ENCODE measurements at regions not wholly inside any gene's neighbourhood (a gene's known extent, or its start where the extent isn't known, plus 50 kb on each side); places are given as distances from the start of the nearest gene placed in this dataset.

- DNase-seq (ENCODE audit: low read depth) (no peak), FAIRE-seq (no peak)
- H3K9me3 Mint-ChIP-seq (ENCODE audit: unreplicated experiment) = peaks cover 2% of the 10 kb centered on the region
- peaks cover 16% of the 10 kb centered on the region for H3K4me1 ChIP-seq (ENCODE audit: insufficient read depth, low read length)
- no peaks in the 10 kb centered on the region for H4K20me1 ChIP-seq (ENCODE audit: insufficient read depth, low read length)
- no peak overlapping the region for H3K27ac Mint-ChIP-seq (ENCODE audit: unreplicated experiment)
- H3K4me2 ChIP-seq (ENCODE audit: low read length) = no peak overlapping the region
- H3K4me3 Mint-ChIP-seq (ENCODE audit: unreplicated experiment) = no peak overlapping the region
- no peaks in the 10 kb centered on the region for H3K79me2 ChIP-seq (ENCODE audit: insufficient read depth, low read length)
- H3K4me3 ChIP-seq (ENCODE audit: insufficient read depth, low read depth, low read length) = no peak overlapping the region
- no peaks in the 10 kb centered on the region for H3K27me3 Mint-ChIP-seq (ENCODE audit: low read depth, unreplicated experiment)
- no peak overlapping the region for H3K9ac ChIP-seq (ENCODE audit: low read length)
- H3K27ac ChIP-seq (ENCODE audit: low read depth, low read length) = no peak overlapping the region
- TF ChIP-seq EZH2 (IDR thresholded peaks at IDR 0.05; ENCODE audit: insufficient read depth, low read length) (no peak), CTCF (IDR thresholded peaks at IDR 0.05; ENCODE audit: insufficient read depth, low read depth, low read length) (no peak)
- H3K4me1 Mint-ChIP-seq (ENCODE audit: low read depth, unreplicated experiment) = peaks cover 37% of the 10 kb centered on the region
- no peaks in the 10 kb centered on the region for H3K9me3 ChIP-seq (ENCODE audit: insufficient read depth, low read depth, low read length)
- no peaks in the 10 kb centered on the region for H3K36me3 Mint-ChIP-seq (ENCODE audit: low read depth, unreplicated experiment)
- H3K27me3 ChIP-seq (ENCODE audit: insufficient read depth, low read length) = no peaks in the 10 kb centered on the region
- no peaks in the 10 kb centered on the region for H3K36me3 ChIP-seq (ENCODE audit: insufficient read depth, low read length)
- no peak overlapping the region for H2AFZ ChIP-seq (ENCODE audit: low read depth, low read length)
Observed at GRCh38 chr18:55903911-55904310, 315.9 kb upstream of the TCF4 start.

GRCh38 chr18:55900380-55900779, 312.4 kb upstream of the TCF4 start:
- no peaks in the 10 kb centered on the region for H4K20me1 ChIP-seq (ENCODE audit: insufficient read depth, low read length)
- no peaks in the 10 kb centered on the region for H3K27me3 ChIP-seq (ENCODE audit: insufficient read depth, low read length)
- DNase-seq (ENCODE audit: low read depth) (peak; percentile 88), FAIRE-seq (peak; percentile 56)
- Mint-ChIP-seq H3K9me3 (ENCODE audit: unreplicated experiment) (peaks cover 2% of the 10 kb centered on the region), H3K4me1 (ENCODE audit: low read depth, unreplicated experiment) (peaks cover 15% of the 10 kb centered on the region), H3K36me3 (ENCODE audit: low read depth, unreplicated experiment) (no peaks in the 10 kb centered on the region), H3K27ac (ENCODE audit: unreplicated experiment) (peak overlapping the region; percentile 60), H3K4me3 (ENCODE audit: unreplicated experiment) (no peak overlapping the region), H3K27me3 (ENCODE audit: low read depth, unreplicated experiment) (no peaks in the 10 kb centered on the region)
- H2AFZ ChIP-seq (ENCODE audit: low read depth, low read length) = no peak overlapping the region
- TF ChIP-seq EZH2 (IDR thresholded peaks at IDR 0.05; ENCODE audit: insufficient read depth, low read length) (no peak), CTCF (IDR thresholded peaks at IDR 0.05; ENCODE audit: insufficient read depth, low read depth, low read length) (no peak)
- H3K4me2 ChIP-seq (ENCODE audit: low read length) = peak overlapping the region; percentile 64
- H3K4me3 ChIP-seq (ENCODE audit: insufficient read depth, low read depth, low read length) = no peak overlapping the region
- H3K9me3 ChIP-seq (ENCODE audit: insufficient read depth, low read depth, low read length) = no peaks in the 10 kb centered on the region
- H3K4me1 ChIP-seq (ENCODE audit: insufficient read depth, low read length) = peaks cover 12% of the 10 kb centered on the region
- H3K36me3 ChIP-seq (ENCODE audit: insufficient read depth, low read length) = no peaks in the 10 kb centered on the region
- no peak overlapping the region for H3K9ac ChIP-seq (ENCODE audit: low read length)
- no peak overlapping the region for H3K27ac ChIP-seq (ENCODE audit: low read depth, low read length)
- no peaks in the 10 kb centered on the region for H3K79me2 ChIP-seq (ENCODE audit: insufficient read depth, low read length)

GRCh38 chr18:55897091-55897689, 309.2 kb upstream of the TCF4 start:
- no peak overlapping the region for H2AFZ ChIP-seq (ENCODE audit: low read depth, low read length)

More at GRCh38 chr18:55897091-55897689, 309.2 kb upstream of the TCF4 start:
- DNase-seq (ENCODE audit: low read depth) (no peak), FAIRE-seq (no peak)
- Mint-ChIP-seq H3K9me3 (ENCODE audit: unreplicated experiment) (no peaks in the 10 kb centered on the region), H3K36me3 (ENCODE audit: low read depth, unreplicated experiment) (no peaks in the 10 kb centered on the region), H3K4me3 (ENCODE audit: unreplicated experiment) (no peak overlapping the region), H3K27me3 (ENCODE audit: low read depth, unreplicated experiment) (no peaks in the 10 kb centered on the region), H3K4me1 (ENCODE audit: low read depth, unreplicated experiment) (peaks cover 15% of the 10 kb centered on the region), H3K27ac (ENCODE audit: unreplicated experiment) (no peak overlapping the region)
- Histone ChIP-seq H3K4me3 (ENCODE audit: insufficient read depth, low read depth, low read length) (no peak overlapping the region), H3K36me3 (ENCODE audit: insufficient read depth, low read length) (no peaks in the 10 kb centered on the region), H3K4me1 (ENCODE audit: insufficient read depth, low read length) (peaks cover 12% of the 10 kb centered on the region), H3K27ac (ENCODE audit: low read depth, low read length) (no peak overlapping the region), H3K27me3 (ENCODE audit: insufficient read depth, low read length) (no peaks in the 10 kb centered on the region), H4K20me1 (ENCODE audit: insufficient read depth, low read length) (no peaks in the 10 kb centered on the region), H3K4me2 (ENCODE audit: low read length) (no peak overlapping the region), H3K9ac (ENCODE audit: low read length) (no peak overlapping the region), H3K9me3 (ENCODE audit: insufficient read depth, low read depth, low read length) (no peaks in the 10 kb centered on the region), H3K79me2 (ENCODE audit: insufficient read depth, low read length) (no peaks in the 10 kb centered on the region)
- TF ChIP-seq EZH2 (IDR thresholded peaks at IDR 0.05; ENCODE audit: insufficient read depth, low read length) = no peak
- TF ChIP-seq CTCF (IDR thresholded peaks at IDR 0.05; ENCODE audit: insufficient read depth, low read depth, low read length) = no peak
